GM23338 (cell line): ENCODE measurements at regions not wholly inside any gene's neighbourhood (a gene's known extent, or its start where the extent isn't known, plus 50 kb on each side); places are given as distances from the start of the nearest gene placed in this dataset.

ENCODE experiments used
- ATAC-seq: fragments of 200-7000 bp; cut with Tn5 transposase; 3 replicates; pipeline ENCODE4 v1.9.1; 2020
- DNase-seq: peaks from one replicate; pipeline ENCODE4 v3.0.0-alpha.2; 2015; ENCODE audit warnings: low spot score
- H2AFZ ChIP-seq: fragments of 200-600 bp; sonication (generic); 2 replicates; pipeline ENCODE4 v1.8.0; 2016; ENCODE audit warnings: antibody characterized with exemption, mild to moderate bottlenecking, moderate library complexity
- H3F3A ChIP-seq: fragments of 200-600 bp; sonication (generic); replicated peaks from 2 replicates; pipeline ENCODE4 v1.8.0; 2017; ENCODE audit warnings: antibody characterized with exemption, mixed run types, low read depth
- H3K27ac ChIP-seq: fragments of 200-600 bp; sonication (generic); 2 replicates; pipeline ENCODE4 v1.6.1; 2016; ENCODE audit warnings: low read depth
- H3K27me3 ChIP-seq: fragments of 200-600 bp; sonication (generic); 2 replicates; pipeline ENCODE4 v1.8.0; 2016; ENCODE audit warnings: mild to moderate bottlenecking, mixed run types, moderate library complexity; ENCODE audit not compliant: insufficient read depth
- H3K36me3 ChIP-seq: fragments of 200-600 bp; sonication (generic); 2 replicates; pipeline ENCODE4 v1.8.0; 2016; ENCODE audit warnings: mild to moderate bottlenecking; ENCODE audit not compliant: insufficient read depth
- H3K4me1 ChIP-seq: fragments of 200-600 bp; sonication (generic); 2 replicates; pipeline ENCODE4 v1.8.0; 2016; ENCODE audit warnings: mild to moderate bottlenecking, moderate library complexity; ENCODE audit not compliant: insufficient read depth
- H3K4me2 ChIP-seq: fragments of 200-600 bp; sonication (generic); 2 replicates; pipeline ENCODE4 v1.7.1; 2017; ENCODE audit warnings: mixed run types
- H3K4me3 ChIP-seq: fragments of 200-600 bp; sonication (generic); 2 replicates; pipeline ENCODE4 v1.6.1; 2016; ENCODE audit warnings: mixed run types
- H3K79me2 ChIP-seq: fragments of 200-600 bp; sonication (generic); replicated peaks from 2 replicates; pipeline ENCODE4 v1.8.0; 2017; ENCODE audit warnings: mild to moderate bottlenecking; ENCODE audit not compliant: insufficient read depth
- H3K9me2 ChIP-seq: fragments of 200-600 bp; sonication (generic); 2 replicates; pipeline ENCODE4 v1.8.0; 2017; ENCODE audit not compliant: insufficient read depth
- H4K20me1 ChIP-seq: fragments of 200-600 bp; sonication (generic); replicated peaks from 2 replicates; pipeline ENCODE4 v1.8.0; 2017; ENCODE audit warnings: mild to moderate bottlenecking; ENCODE audit not compliant: insufficient read depth
- H3K27ac Mint-ChIP-seq: 2 replicates; pipeline ENCODE4 v1.8.0; 2020; ENCODE audit warnings: inconsistent platforms, mild to moderate bottlenecking, moderate library complexity, mixed read lengths
- H3K27me3 Mint-ChIP-seq: 3 replicates; pipeline ENCODE4 v1.8.0; 2022; ENCODE audit warnings: low read depth, mild to moderate bottlenecking, moderate library complexity, mixed read lengths, inconsistent platforms; ENCODE audit not compliant: insufficient read depth, poor library complexity
- H3K36me3 Mint-ChIP-seq: 3 replicates; pipeline ENCODE4 v1.8.0; 2021; ENCODE audit warnings: low read depth, mild to moderate bottlenecking, inconsistent platforms, moderate library complexity, mixed read lengths
- H3K4me1 Mint-ChIP-seq: 3 replicates; pipeline ENCODE4 v1.8.0; 2020; ENCODE audit warnings: mild to moderate bottlenecking, inconsistent platforms, mixed read lengths
- H3K4me3 Mint-ChIP-seq: 3 replicates; pipeline ENCODE4 v1.8.0; 2021; ENCODE audit warnings: moderate library complexity, mild to moderate bottlenecking, inconsistent platforms, mixed read lengths
- H3K9me3 Mint-ChIP-seq: 3 replicates; pipeline ENCODE4 v1.8.0; 2020; ENCODE audit warnings: moderate library complexity, mild to moderate bottlenecking, inconsistent platforms, mixed read lengths
- JUNB ChIP-seq: IDR thresholded peaks from one replicate; pipeline ENCODE4 v1.6.1; 2016; ENCODE audit warnings: antibody characterized with exemption; ENCODE audit not compliant: unreplicated experiment
- STAT1 ChIP-seq: IDR thresholded peaks from one replicate; pipeline ENCODE4 v1.6.1; 2016; ENCODE audit warnings: antibody characterized with exemption; ENCODE audit not compliant: unreplicated experiment
- ZNF331 ChIP-seq: fragments of 250-450 bp; sonication (Bioruptor Pico); IDR thresholded peaks from 2 replicates; pipeline ENCODE4 v1.5.0; 2020; ENCODE audit warnings: low read depth, mild to moderate bottlenecking, moderate library complexity
- ZNF462 ChIP-seq: fragments of 250-450 bp; sonication (Bioruptor Pico); IDR thresholded peaks from 2 replicates; pipeline ENCODE4 v1.5.0; 2020; ENCODE audit warnings: mild to moderate bottlenecking, moderate library complexity

- TF ChIP-seq ZNF462 (CRISPR knock-in tag): no peak
Measured at GRCh38 chr10:131519723-131520605, 208.4 kb upstream of the TCERG1L start (continued).

GRCh38 chr10:131531265-131532190 is 220.0 kb upstream of the TCERG1L start:
- H3K36me3 Mint-ChIP-seq: peaks cover 6% of the 10 kb centered on the region
- H3K27ac ChIP-seq: no peak overlapping the region
- no peak for TF ChIP-seq STAT1
- no peak for TF ChIP-seq ZNF462 (CRISPR knock-in tag)
- TF ChIP-seq JUNB: no peak
- TF ChIP-seq ZNF331: no peak

More at GRCh38 chr10:131531265-131532190, 220.0 kb upstream of the TCERG1L start:
- Histone ChIP-seq H2AFZ (no peak overlapping the region), H3K79me2 (no peaks in the 10 kb centered on the region), H3K9me2 (no peaks in the 10 kb centered on the region), H3F3A (no peaks in the 10 kb centered on the region), H3K4me1 (no peaks in the 10 kb centered on the region), H4K20me1 (no peaks in the 10 kb centered on the region), H3K27me3 (no peaks in the 10 kb centered on the region), H3K4me3 (no peak overlapping the region), H3K4me2 (no peak overlapping the region), H3K36me3 (no peaks in the 10 kb centered on the region)
- H3K4me1 Mint-ChIP-seq: no peaks in the 10 kb centered on the region
- H3K27me3 Mint-ChIP-seq: peaks cover 2% of the 10 kb centered on the region
- ATAC-seq: no peak
- H3K9me3 Mint-ChIP-seq: peaks cover 85% of the 10 kb centered on the region
- DNase-seq: no peak
- H3K27ac Mint-ChIP-seq: no peak overlapping the region
- H3K4me3 Mint-ChIP-seq: no peak overlapping the region
